Karpas-422 (cell line): ENCODE measurements at regions not wholly inside any gene's neighbourhood (a gene's known extent, or its start where the extent isn't known, plus 50 kb on each side); places are given as distances from the start of the nearest gene placed in this dataset.
A peak's percentile ranks its signal among the peaks of the same experiment; 100 is the strongest.

Experiments
- DNase-seq: peaks from one replicate; pipeline ENCODE4 v3.0.0-alpha.2; 2015
- H2AFZ ChIP-seq: fragments of 200-600 bp; sonication (generic); 2 replicates; pipeline ENCODE4 v1.6.1; 2014; ENCODE audit warnings: antibody characterized with exemption, low read length, mixed read lengths
- H3K27ac ChIP-seq: fragments of 200-600 bp; sonication (generic); 2 replicates; pipeline ENCODE4 v1.5.1; 2014; ENCODE audit warnings: mild to moderate bottlenecking, low read length, moderate library complexity
- H3K27me3 ChIP-seq: fragments of 200-600 bp; sonication (generic); 2 replicates; pipeline ENCODE4 v1.6.1; 2014; ENCODE audit warnings: low read length, mixed read lengths
- H3K36me3 ChIP-seq: fragments of 200-600 bp; sonication (generic); 2 replicates; pipeline ENCODE4 v1.6.1; 2014; ENCODE audit warnings: low read length, mixed read lengths; ENCODE audit not compliant: insufficient read depth
- H3K4me1 ChIP-seq: fragments of 200-600 bp; sonication (generic); 2 replicates; pipeline ENCODE4 v1.6.1; 2014; ENCODE audit warnings: mild to moderate bottlenecking, low read length, mixed read lengths
- H3K4me2 ChIP-seq: fragments of 200-600 bp; sonication (generic); 2 replicates; pipeline ENCODE4 v1.6.1; 2014; ENCODE audit warnings: low read length, low read depth, mild to moderate bottlenecking; ENCODE audit not compliant: poor library complexity, severe bottlenecking
- H3K4me3 ChIP-seq: fragments of 200-600 bp; sonication (generic); 2 replicates; pipeline ENCODE4 v1.5.1; 2014; ENCODE audit warnings: mild to moderate bottlenecking, antibody characterized with exemption, low read length, mixed read lengths
- H3K79me2 ChIP-seq: fragments of 200-600 bp; sonication (generic); 2 replicates; pipeline ENCODE4 v1.6.1; 2014; ENCODE audit warnings: mild to moderate bottlenecking, low read length, mixed read lengths
- H3K9ac ChIP-seq: fragments of 200-600 bp; sonication (generic); 2 replicates; pipeline ENCODE4 v1.6.0; 2014; ENCODE audit warnings: low read length
- H3K9me2 ChIP-seq: fragments of 200-600 bp; sonication (generic), shearing (Covaris generic); replicated peaks from 2 replicates; pipeline ENCODE4 v1.6.0; 2014; ENCODE audit warnings: mild to moderate bottlenecking, low read length, moderate library complexity; ENCODE audit not compliant: insufficient read depth
- H3K9me3 ChIP-seq: fragments of 300-700, 200-600 bp; sonication (generic); 2 replicates; pipeline ENCODE4 v1.6.1; 2014; ENCODE audit warnings: low read length, mixed read lengths
- H4K20me1 ChIP-seq: fragments of 200-600 bp; sonication (generic); 2 replicates; pipeline ENCODE4 v1.6.1; 2014; ENCODE audit warnings: mild to moderate bottlenecking, antibody characterized with exemption, low read length, low read depth; ENCODE audit not compliant: insufficient read depth

GRCh38 chr4:89665662-89666061 is 171.3 kb downstream of the SNCA start:
- Histone ChIP-seq H3K4me1 (no peaks in the 10 kb centered on the region), H3K27ac (no peak overlapping the region), H3K79me2 (no peaks in the 10 kb centered on the region), H3K36me3 (no peaks in the 10 kb centered on the region), H3K4me3 (no peak overlapping the region), H3K27me3 (no peaks in the 10 kb centered on the region), H3K9me2 (no peaks in the 10 kb centered on the region), H2AFZ (no peak overlapping the region), H3K9me3 (no peaks in the 10 kb centered on the region), H3K9ac (no peak overlapping the region), H4K20me1 (no peaks in the 10 kb centered on the region), H3K4me2 (no peak overlapping the region)
- no peak for DNase-seq

GRCh38 chr4:89664521-89664920 is 172.4 kb downstream of the SNCA start:
- Histone ChIP-seq H3K27me3 (no peaks in the 10 kb centered on the region), H3K79me2 (no peaks in the 10 kb centered on the region), H4K20me1 (no peaks in the 10 kb centered on the region), H3K4me3 (no peak overlapping the region), H3K9me2 (no peaks in the 10 kb centered on the region), H3K9me3 (no peaks in the 10 kb centered on the region), H3K4me2 (no peak overlapping the region), H3K36me3 (no peaks in the 10 kb centered on the region), H3K27ac (no peak overlapping the region), H3K9ac (no peak overlapping the region), H3K4me1 (no peaks in the 10 kb centered on the region), H2AFZ (no peak overlapping the region)
- DNase-seq, result no peak

GRCh38 chr4:89661173-89661899 is 175.6 kb downstream of the SNCA start:
- Histone ChIP-seq H2AFZ (no peak overlapping the region), H4K20me1 (no peaks in the 10 kb centered on the region), H3K4me1 (no peaks in the 10 kb centered on the region), H3K4me3 (no peak overlapping the region), H3K9me3 (no peaks in the 10 kb centered on the region), H3K27ac (no peak overlapping the region), H3K27me3 (no peaks in the 10 kb centered on the region), H3K9me2 (no peaks in the 10 kb centered on the region), H3K9ac (no peak overlapping the region), H3K4me2 (no peak overlapping the region), H3K36me3 (no peaks in the 10 kb centered on the region), H3K79me2 (no peaks in the 10 kb centered on the region)
- no peak for DNase-seq

GRCh38 chr4:89660444-89661172 is 176.4 kb downstream of the SNCA start:
- H3K4me1 ChIP-seq, result no peaks in the 10 kb centered on the region
- H3K4me3 ChIP-seq, result no peak overlapping the region
- H2AFZ ChIP-seq, result no peak overlapping the region
- H3K4me2 ChIP-seq, result no peak overlapping the region
- no peak overlapping the region for H3K9ac ChIP-seq
- H3K27me3 ChIP-seq, result no peaks in the 10 kb centered on the region
- DNase-seq, result no peak
- no peaks in the 10 kb centered on the region for H3K36me3 ChIP-seq
- no peaks in the 10 kb centered on the region for H3K9me3 ChIP-seq
- no peaks in the 10 kb centered on the region for H3K9me2 ChIP-seq
- H3K27ac ChIP-seq, result no peak overlapping the region
- H4K20me1 ChIP-seq, result no peaks in the 10 kb centered on the region
- H3K79me2 ChIP-seq, result no peaks in the 10 kb centered on the region

GRCh38 chr4:89658701-89659024 is 178.3 kb downstream of the SNCA start:
- Histone ChIP-seq H4K20me1 (no peaks in the 10 kb centered on the region), H3K27ac (no peak overlapping the region), H3K4me2 (no peak overlapping the region), H3K4me1 (no peaks in the 10 kb centered on the region), H3K9me2 (no peaks in the 10 kb centered on the region), H3K27me3 (no peaks in the 10 kb centered on the region), H3K9me3 (no peaks in the 10 kb centered on the region), H3K9ac (no peak overlapping the region), H3K79me2 (no peaks in the 10 kb centered on the region), H3K36me3 (no peaks in the 10 kb centered on the region), H3K4me3 (no peak overlapping the region), H2AFZ (no peak overlapping the region)
- no peak for DNase-seq

DNA sequence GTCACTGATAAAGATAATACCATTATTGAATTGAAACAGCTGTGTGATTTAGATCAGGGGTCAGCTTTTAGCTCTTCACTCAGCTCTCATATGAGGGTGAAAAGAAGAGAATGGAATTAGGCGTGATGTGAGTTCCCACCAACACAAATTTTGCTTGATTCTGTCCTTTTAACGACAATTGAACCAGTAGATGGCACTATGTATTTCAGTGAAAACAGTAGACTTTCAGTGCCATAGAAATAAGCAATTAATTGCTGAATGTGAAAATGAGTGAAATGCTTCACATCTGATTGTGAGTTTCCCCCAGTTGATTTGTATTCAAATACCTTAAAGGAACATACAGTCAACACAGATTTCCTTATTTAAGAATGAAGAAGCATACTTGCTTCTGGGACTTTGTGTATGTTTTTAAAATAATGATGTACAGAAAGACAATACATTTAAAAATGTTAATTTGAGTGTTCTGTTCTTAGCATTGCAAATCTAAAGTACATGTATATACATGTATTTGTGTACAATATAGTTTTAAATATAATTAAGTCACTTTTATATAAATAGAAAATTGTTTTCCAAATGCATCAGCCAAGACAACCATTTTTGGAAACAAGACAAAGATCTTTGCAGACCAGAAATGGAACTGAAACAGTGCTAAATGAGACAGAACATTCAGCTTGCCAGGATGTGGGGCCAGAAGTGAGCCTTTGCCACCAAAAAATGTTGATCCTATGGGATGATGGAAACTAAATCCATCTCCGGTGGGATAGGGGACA is 178.8 kb downstream of the SNCA start:
- Histone ChIP-seq H3K27me3 (no peaks in the 10 kb centered on the region), H3K9ac (no peak overlapping the region), H3K36me3 (no peaks in the 10 kb centered on the region), H3K27ac (no peak overlapping the region), H2AFZ (no peak overlapping the region), H3K9me2 (no peaks in the 10 kb centered on the region), H3K4me1 (no peaks in the 10 kb centered on the region), H3K9me3 (no peaks in the 10 kb centered on the region), H3K4me3 (no peak overlapping the region), H3K79me2 (no peaks in the 10 kb centered on the region), H3K4me2 (no peak overlapping the region), H4K20me1 (no peaks in the 10 kb centered on the region)
- peak; percentile 58 for DNase-seq

DNA sequence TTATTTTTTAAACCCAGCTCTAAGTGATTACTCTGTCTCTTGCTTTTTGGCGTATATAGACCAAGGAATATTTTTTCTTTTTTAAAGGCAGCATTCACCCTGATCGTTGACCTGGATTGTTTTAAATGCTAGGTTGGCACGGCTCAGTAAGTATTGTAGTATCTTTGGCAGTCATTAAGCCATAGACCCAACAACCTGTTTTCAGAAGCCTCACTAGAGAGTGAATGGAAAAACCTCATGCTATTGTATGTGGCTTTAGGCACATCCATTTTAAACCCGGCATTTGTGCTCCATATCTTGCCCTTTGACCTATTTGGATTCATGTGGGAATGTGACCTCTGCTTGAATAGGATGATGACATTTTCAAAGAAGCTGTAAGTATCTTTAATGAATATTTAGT is 183.9 kb downstream of the SNCA start:
- H3K4me2 ChIP-seq, result no peak overlapping the region
- H3K4me1 ChIP-seq, result no peaks in the 10 kb centered on the region
- no peaks in the 10 kb centered on the region for H3K36me3 ChIP-seq
- DNase-seq, result no peak
- H3K9me3 ChIP-seq, result no peaks in the 10 kb centered on the region
- H4K20me1 ChIP-seq, result no peaks in the 10 kb centered on the region
- H3K79me2 ChIP-seq, result no peaks in the 10 kb centered on the region
- H2AFZ ChIP-seq, result no peak overlapping the region
- H3K27me3 ChIP-seq, result no peaks in the 10 kb centered on the region
- no peak overlapping the region for H3K4me3 ChIP-seq
- no peak overlapping the region for H3K9ac ChIP-seq
- H3K9me2 ChIP-seq, result no peaks in the 10 kb centered on the region
- H3K27ac ChIP-seq, result no peak overlapping the region

- H3K79me2 ChIP-seq, result no peaks in the 10 kb centered on the region
- no peak overlapping the region for H3K4me2 ChIP-seq
- no peaks in the 10 kb centered on the region for H3K27me3 ChIP-seq
- H3K4me3 ChIP-seq, result no peak overlapping the region
- no peaks in the 10 kb centered on the region for H3K36me3 ChIP-seq
- no peaks in the 10 kb centered on the region for H4K20me1 ChIP-seq
- no peaks in the 10 kb centered on the region for H3K9me2 ChIP-seq
- DNase-seq, result no peak
- no peaks in the 10 kb centered on the region for H3K4me1 ChIP-seq
- no peaks in the 10 kb centered on the region for H3K9me3 ChIP-seq
- H3K9ac ChIP-seq, result no peak overlapping the region
- no peak overlapping the region for H3K27ac ChIP-seq
- no peak overlapping the region for H2AFZ ChIP-seq
These were observed 191.5 kb downstream of the SNCA start for GRCh38 chr4:89645482-89645881.
